Sigmoid colon (tissue), 4 donors: ENCODE measurements at regions not wholly inside any gene's neighbourhood (a gene's known extent, or its start where the extent isn't known, plus 50 kb on each side); places are given as distances from the start of the nearest gene placed in this dataset.

Experiments
- CTCF ChIP-seq, 4 experiments: fragments of 450-650 bp in 3 of 4; fragments of 200-600 bp in 1 of 4; IDR thresholded peaks; one replicate each; pipeline ENCODE4 v1.5.1; 2016 to 2019; ENCODE audit warnings: antibody characterized with exemption in 4 of 4, mild to moderate bottlenecking in 3 of 4, moderate library complexity in 2 of 4
- EP300 ChIP-seq, 4 donors: sonication (generic); formaldehyde crosslinking; IDR thresholded peaks; one replicate each; pipeline ENCODE4 v1.6.1; 2017; ENCODE audit warnings: antibody characterized with exemption in 4 of 4
- POLR2A ChIP-seq, 2 donors: fragments of 450-650 bp; IDR thresholded peaks; one replicate each; pipeline ENCODE4 v1.6.1; 2016; ENCODE audit warnings: antibody characterized with exemption in 2 of 2, mild to moderate bottlenecking in 2 of 2, moderate library complexity in 2 of 2
- POLR2AphosphoS5 ChIP-seq, 4 donors: sonication (generic); formaldehyde crosslinking; IDR thresholded peaks; one replicate each; pipeline ENCODE4 v1.6.1; 2017; ENCODE audit warnings: antibody characterized with exemption in 4 of 4

GRCh38 chr5:114716955-114717354 is 355.1 kb downstream of the KCNN2 start:
- TF ChIP-seq CTCF (IDR thresholded peaks at IDR 0.05): no peak
- TF ChIP-seq EP300 (IDR thresholded peaks at IDR 0.05): no peak
- TF ChIP-seq POLR2AphosphoS5 (IDR thresholded peaks at IDR 0.05): no peak
- TF ChIP-seq POLR2A (IDR thresholded peaks at IDR 0.05): no peak
